ENCODE measurements at regions not wholly inside any gene's neighbourhood (a gene's known extent, or its start where the extent isn't known, plus 50 kb on each side); places are given as distances from the start of the nearest gene placed in this dataset.

DNA sequence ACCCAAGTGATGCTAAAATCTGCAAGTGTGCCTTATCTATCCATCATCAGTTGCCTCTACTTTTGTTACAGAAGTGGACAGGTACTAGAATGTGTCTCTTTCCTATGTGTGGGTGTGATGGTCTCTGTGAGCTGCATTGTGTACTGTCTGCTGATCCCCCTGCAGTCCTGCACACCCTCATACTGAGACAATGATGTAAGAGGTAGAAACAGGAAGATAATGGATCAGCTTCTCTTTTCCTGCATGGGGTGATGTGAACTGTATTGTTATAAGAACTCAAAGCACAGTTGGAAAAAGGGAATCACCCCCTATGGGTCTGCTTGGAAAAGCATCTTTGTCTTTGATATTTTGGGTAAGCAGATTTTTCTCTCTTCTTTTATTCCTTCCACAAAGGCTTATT is 537.6 kb upstream of the CDH2 start:
- TF ChIP-seq CEBPB (IDR thresholded peaks at IDR 0.05) (no peak), MAFK (IDR thresholded peaks at IDR 0.05; ENCODE audit: partially characterized antibody) (no peak), ESRRA (IDR thresholded peaks at IDR 0.05; ENCODE audit: borderline replicate concordance, low read length) (no peak), POLR2A (IDR thresholded peaks at IDR 0.05; ENCODE audit: low read length) (no peak), RFX5 (IDR thresholded peaks at IDR 0.05) (no peak)
- TF ChIP-seq, protein P1, sequence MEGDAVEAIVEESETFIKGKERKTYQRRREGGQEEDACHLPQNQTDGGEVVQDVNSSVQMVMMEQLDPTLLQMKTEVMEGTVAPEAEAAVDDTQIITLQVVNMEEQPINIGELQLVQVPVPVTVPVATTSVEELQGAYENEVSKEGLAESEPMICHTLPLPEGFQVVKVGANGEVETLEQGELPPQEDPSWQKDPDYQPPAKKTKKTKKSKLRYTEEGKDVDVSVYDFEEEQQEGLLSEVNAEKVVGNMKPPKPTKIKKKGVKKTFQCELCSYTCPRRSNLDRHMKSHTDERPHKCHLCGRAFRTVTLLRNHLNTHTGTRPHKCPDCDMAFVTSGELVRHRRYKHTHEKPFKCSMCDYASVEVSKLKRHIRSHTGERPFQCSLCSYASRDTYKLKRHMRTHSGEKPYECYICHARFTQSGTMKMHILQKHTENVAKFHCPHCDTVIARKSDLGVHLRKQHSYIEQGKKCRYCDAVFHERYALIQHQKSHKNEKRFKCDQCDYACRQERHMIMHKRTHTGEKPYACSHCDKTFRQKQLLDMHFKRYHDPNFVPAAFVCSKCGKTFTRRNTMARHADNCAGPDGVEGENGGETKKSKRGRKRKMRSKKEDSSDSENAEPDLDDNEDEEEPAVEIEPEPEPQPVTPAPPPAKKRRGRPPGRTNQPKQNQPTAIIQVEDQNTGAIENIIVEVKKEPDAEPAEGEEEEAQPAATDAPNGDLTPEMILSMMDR (IDR thresholded peaks at IDR 0.05) = no peak
- TF ChIP-seq, protein P2, sequence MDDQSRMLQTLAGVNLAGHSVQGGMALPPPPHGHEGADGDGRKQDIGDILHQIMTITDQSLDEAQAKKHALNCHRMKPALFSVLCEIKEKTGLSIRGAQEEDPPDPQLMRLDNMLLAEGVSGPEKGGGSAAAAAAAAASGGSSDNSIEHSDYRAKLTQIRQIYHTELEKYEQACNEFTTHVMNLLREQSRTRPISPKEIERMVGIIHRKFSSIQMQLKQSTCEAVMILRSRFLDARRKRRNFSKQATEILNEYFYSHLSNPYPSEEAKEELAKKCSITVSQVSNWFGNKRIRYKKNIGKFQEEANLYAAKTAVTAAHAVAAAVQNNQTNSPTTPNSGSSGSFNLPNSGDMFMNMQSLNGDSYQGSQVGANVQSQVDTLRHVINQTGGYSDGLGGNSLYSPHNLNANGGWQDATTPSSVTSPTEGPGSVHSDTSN (IDR thresholded peaks at IDR 0.05) = no peak
